ENCODE measurements at regions not wholly inside any gene's neighbourhood (a gene's known extent, or its start where the extent isn't known, plus 50 kb on each side); places are given as distances from the start of the nearest gene placed in this dataset.
A peak's percentile ranks its signal among the peaks of the same experiment; 100 is the strongest.
"Not testable (repeated sequence)": the region's sequence is repeated elsewhere in the genome, so short reads cannot be mapped to it uniquely, and the experiment has no call there.

- H3K27ac Mint-ChIP-seq = no peak overlapping the region
- H3K36me3 Mint-ChIP-seq = no peaks in the 10 kb centered on the region
- H3K4me1 Mint-ChIP-seq (ENCODE audit: low read depth) = peaks cover 38% of the 10 kb centered on the region
- no peak overlapping the region for H3K4me3 Mint-ChIP-seq
- H3K27me3 Mint-ChIP-seq = no peaks in the 10 kb centered on the region
- no peaks in the 10 kb centered on the region for H3K9me3 Mint-ChIP-seq (ENCODE audit: low read depth)
Observed at GRCh38 chr17:77613218-77613617, 345.3 kb upstream of the TNRC6C start.

GRCh38 chr17:77613627-77614026 is 344.9 kb upstream of the TNRC6C start:
- no peaks in the 10 kb centered on the region for H3K9me3 Mint-ChIP-seq (ENCODE audit: low read depth)
- H3K27ac Mint-ChIP-seq = no peak overlapping the region
- H3K27me3 Mint-ChIP-seq = no peaks in the 10 kb centered on the region
- no peak overlapping the region for H3K4me3 Mint-ChIP-seq
- no peaks in the 10 kb centered on the region for H3K36me3 Mint-ChIP-seq
- peaks cover 42% of the 10 kb centered on the region for H3K4me1 Mint-ChIP-seq (ENCODE audit: low read depth)

DNA sequence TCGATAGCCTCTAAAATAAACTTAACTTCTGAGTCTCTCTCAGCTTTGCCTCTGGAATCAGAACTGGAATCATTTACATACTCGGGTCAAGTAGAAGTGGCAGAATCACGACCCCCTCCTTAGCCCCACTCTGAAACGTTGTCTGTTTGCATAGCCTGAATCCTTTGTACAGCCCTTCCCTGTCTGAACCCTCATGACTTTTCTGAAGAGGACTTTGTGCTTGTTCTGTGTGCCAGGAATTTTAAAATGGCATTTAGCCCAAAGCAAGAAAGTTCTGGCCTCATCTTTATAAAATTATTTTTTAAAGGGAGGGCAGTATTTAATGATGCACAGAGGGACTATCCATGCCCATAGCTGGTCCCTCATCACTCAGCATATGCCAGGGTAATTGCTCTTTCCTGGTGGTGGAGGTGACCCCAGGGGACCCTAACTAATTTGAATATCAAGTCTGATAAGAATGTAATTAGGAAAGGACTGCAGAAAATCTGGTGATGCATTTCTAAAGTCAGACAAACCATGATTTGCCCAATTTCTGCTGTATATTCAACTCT is 342.7 kb upstream of the TNRC6C start:
- Mint-ChIP-seq H3K4me1 (ENCODE audit: low read depth) (peaks cover 28% of the 10 kb centered on the region), H3K27me3 (no peaks in the 10 kb centered on the region), H3K4me3 (no peak overlapping the region), H3K36me3 (no peaks in the 10 kb centered on the region), H3K9me3 (ENCODE audit: low read depth) (no peaks in the 10 kb centered on the region), H3K27ac (no peak overlapping the region)

GRCh38 chr17:77616254-77616731 is 342.2 kb upstream of the TNRC6C start:
- Mint-ChIP-seq H3K4me3 (no peak overlapping the region), H3K27me3 (no peaks in the 10 kb centered on the region), H3K9me3 (ENCODE audit: low read depth) (no peaks in the 10 kb centered on the region), H3K36me3 (no peaks in the 10 kb centered on the region), H3K27ac (no peak overlapping the region), H3K4me1 (ENCODE audit: low read depth) (peaks cover 23% of the 10 kb centered on the region)

DNA sequence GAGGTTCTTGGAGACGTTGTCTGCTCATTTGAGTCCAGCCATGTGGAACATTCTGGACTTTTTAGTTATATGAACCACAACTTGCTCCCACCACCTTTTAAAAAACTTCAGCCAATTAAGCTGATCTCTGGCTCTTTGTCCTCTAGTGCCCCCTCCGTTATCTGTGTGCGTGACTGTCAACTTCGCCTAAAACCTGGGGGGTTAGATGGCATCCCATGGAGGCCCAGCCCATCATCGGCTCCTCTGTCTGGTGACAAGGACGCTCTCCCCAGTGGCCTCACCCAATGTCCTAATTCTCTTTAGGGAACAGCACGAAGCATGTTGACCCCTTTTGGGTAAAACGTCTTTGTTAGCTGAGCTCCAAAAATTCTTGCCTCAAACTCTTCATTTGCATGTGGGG is 341.0 kb upstream of the TNRC6C start:
- H3K27ac Mint-ChIP-seq = no peak overlapping the region
- H3K4me3 Mint-ChIP-seq = no peak overlapping the region
- no peaks in the 10 kb centered on the region for H3K36me3 Mint-ChIP-seq
- H3K9me3 Mint-ChIP-seq (ENCODE audit: low read depth) = no peaks in the 10 kb centered on the region
- no peaks in the 10 kb centered on the region for H3K27me3 Mint-ChIP-seq
- H3K4me1 Mint-ChIP-seq (ENCODE audit: low read depth) = peaks cover 19% of the 10 kb centered on the region

GRCh38 chr17:77618173-77618572 is 340.3 kb upstream of the TNRC6C start:
- Mint-ChIP-seq H3K4me3 (no peak overlapping the region), H3K9me3 (ENCODE audit: low read depth) (no peaks in the 10 kb centered on the region), H3K4me1 (ENCODE audit: low read depth) (peaks cover 19% of the 10 kb centered on the region), H3K27ac (peak overlapping the region; percentile 46), H3K27me3 (no peaks in the 10 kb centered on the region), H3K36me3 (no peaks in the 10 kb centered on the region)

- Mint-ChIP-seq H3K9me3 (ENCODE audit: low read depth) (no peaks in the 10 kb centered on the region), H3K27ac (peak overlapping the region; percentile 46), H3K27me3 (no peaks in the 10 kb centered on the region), H3K4me3 (no peak overlapping the region), H3K36me3 (no peaks in the 10 kb centered on the region), H3K4me1 (ENCODE audit: low read depth) (peaks cover 19% of the 10 kb centered on the region)
Observed at GRCh38 chr17:77618731-77619130, 339.8 kb upstream of the TNRC6C start.

DNA sequence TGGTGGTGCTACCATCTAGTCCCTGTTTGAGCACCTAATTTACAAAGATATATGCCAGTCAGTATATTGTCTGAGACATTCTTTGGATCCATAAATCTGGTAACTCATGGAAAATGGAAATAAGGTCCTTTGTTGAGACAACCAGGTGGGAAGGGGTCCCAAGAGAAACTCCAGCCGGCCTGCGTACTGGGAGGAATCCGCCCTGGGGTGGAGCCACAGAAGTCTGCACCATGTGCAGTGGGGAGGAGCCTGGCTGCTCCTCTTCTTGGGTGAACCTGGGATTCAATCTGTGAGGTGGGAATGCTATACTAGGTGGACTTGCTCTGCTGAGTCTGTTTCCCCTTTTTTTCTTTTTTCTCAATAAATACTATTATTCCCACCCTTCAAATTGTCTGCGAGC is 339.2 kb upstream of the TNRC6C start:
- Mint-ChIP-seq H3K27ac (no peak overlapping the region), H3K9me3 (ENCODE audit: low read depth) (no peaks in the 10 kb centered on the region), H3K36me3 (no peaks in the 10 kb centered on the region), H3K27me3 (no peaks in the 10 kb centered on the region), H3K4me3 (no peak overlapping the region), H3K4me1 (ENCODE audit: low read depth) (peaks cover 19% of the 10 kb centered on the region)

DNA sequence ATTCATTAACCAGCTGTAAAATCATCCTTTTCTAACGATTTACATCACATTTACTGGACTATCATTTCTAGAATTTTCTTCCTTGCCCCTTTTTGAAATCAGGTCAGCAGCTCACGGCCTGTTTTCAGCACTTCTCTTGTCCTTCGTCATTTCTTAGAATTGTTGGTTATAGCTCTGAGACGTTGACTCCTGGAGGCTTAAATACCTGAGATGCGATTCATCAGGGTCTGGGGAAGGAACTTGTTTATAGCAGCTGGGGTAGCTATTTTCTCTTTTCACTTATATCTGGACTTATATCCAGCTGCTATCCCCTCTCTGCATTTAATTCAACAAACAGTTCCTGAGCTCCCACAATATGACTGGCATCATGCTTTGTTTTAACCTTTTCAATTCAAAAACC is 338.7 kb upstream of the TNRC6C start:
- Mint-ChIP-seq H3K4me3 (no peak overlapping the region), H3K4me1 (ENCODE audit: low read depth) (peaks cover 19% of the 10 kb centered on the region), H3K27ac (no peak overlapping the region), H3K36me3 (no peaks in the 10 kb centered on the region), H3K9me3 (ENCODE audit: low read depth) (no peaks in the 10 kb centered on the region), H3K27me3 (no peaks in the 10 kb centered on the region)

DNA sequence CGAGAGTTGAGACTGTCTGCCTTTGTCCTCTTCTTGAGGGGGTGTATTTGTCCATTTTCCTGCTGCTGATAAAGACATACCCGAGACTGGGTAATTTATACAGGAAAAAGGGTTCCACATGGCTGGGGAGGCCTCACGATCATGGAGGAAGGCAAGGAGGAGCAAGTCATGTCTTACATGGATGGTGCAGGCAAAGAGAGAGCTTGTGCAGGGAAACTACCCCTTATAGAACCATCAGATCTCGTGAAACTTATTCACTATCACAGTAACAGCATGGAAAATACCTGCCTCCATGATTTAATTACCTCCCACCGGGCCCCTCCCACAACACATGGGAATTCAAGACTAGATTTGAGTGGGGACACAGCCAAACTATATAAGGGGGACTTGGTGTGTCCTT is 338.2 kb upstream of the TNRC6C start:
- Mint-ChIP-seq H3K27ac (no peak overlapping the region), H3K27me3 (no peaks in the 10 kb centered on the region), H3K4me3 (no peak overlapping the region), H3K9me3 (ENCODE audit: low read depth) (no peaks in the 10 kb centered on the region), H3K36me3 (no peaks in the 10 kb centered on the region), H3K4me1 (ENCODE audit: low read depth) (peaks cover 19% of the 10 kb centered on the region)

DNA sequence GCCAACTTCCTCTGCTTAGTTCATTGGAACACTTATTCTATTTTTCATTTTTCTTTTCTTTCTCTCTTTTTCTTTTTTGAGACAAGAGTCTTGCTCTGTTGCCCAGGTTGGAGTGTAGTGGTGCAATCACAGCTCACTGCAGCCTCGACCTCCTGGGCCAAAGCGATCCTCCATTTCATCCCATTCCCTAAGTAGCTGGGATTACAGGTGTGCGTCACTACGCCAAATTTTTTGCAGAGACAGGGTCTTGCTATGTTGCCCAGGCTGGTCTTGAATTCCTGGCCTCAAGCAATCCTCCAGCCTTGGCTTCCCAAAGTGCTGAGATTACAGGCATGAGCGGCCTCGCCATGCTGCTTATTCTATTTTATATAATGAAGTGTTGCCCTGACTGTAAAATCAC is 336.4 kb upstream of the TNRC6C start:
- peaks cover 17% of the 10 kb centered on the region for H3K4me1 Mint-ChIP-seq (ENCODE audit: low read depth)
- not testable (repeated sequence) for H3K36me3 Mint-ChIP-seq; H3K9me3 Mint-ChIP-seq (ENCODE audit: low read depth); H3K4me3 Mint-ChIP-seq; H3K27me3 Mint-ChIP-seq; H3K27ac Mint-ChIP-seq

GRCh38 chr17:77622647-77623046 is 335.9 kb upstream of the TNRC6C start:
- H3K9me3 Mint-ChIP-seq (ENCODE audit: low read depth) = peaks cover 7% of the 10 kb centered on the region
- no peak overlapping the region for H3K27ac Mint-ChIP-seq
- H3K36me3 Mint-ChIP-seq = no peaks in the 10 kb centered on the region
- H3K27me3 Mint-ChIP-seq = no peaks in the 10 kb centered on the region
- H3K4me3 Mint-ChIP-seq = no peak overlapping the region
- H3K4me1 Mint-ChIP-seq (ENCODE audit: low read depth) = peaks cover 16% of the 10 kb centered on the region

- not testable (repeated sequence) for H3K36me3 Mint-ChIP-seq; H3K27me3 Mint-ChIP-seq; H3K4me1 Mint-ChIP-seq (ENCODE audit: low read depth); H3K4me3 Mint-ChIP-seq; H3K27ac Mint-ChIP-seq
- H3K9me3 Mint-ChIP-seq (ENCODE audit: low read depth) = peaks cover 11% of the 10 kb centered on the region
Observed at GRCh38 chr17:77623321-77623720, 335.2 kb upstream of the TNRC6C start.

- H3K4me3 Mint-ChIP-seq = no peak overlapping the region
- peaks cover 11% of the 10 kb centered on the region for H3K9me3 Mint-ChIP-seq (ENCODE audit: low read depth)
- peaks cover 2% of the 10 kb centered on the region for H3K27me3 Mint-ChIP-seq
- no peaks in the 10 kb centered on the region for H3K4me1 Mint-ChIP-seq (ENCODE audit: low read depth)
- H3K27ac Mint-ChIP-seq = no peak overlapping the region
- peaks cover 3% of the 10 kb centered on the region for H3K36me3 Mint-ChIP-seq
Observed at GRCh38 chr17:77628035-77628434, 330.5 kb upstream of the TNRC6C start.

GRCh38 chr17:77629284-77629683 is 329.2 kb upstream of the TNRC6C start:
- peaks cover 11% of the 10 kb centered on the region for H3K9me3 Mint-ChIP-seq (ENCODE audit: low read depth)
- H3K4me3 Mint-ChIP-seq; H3K36me3 Mint-ChIP-seq; H3K27me3 Mint-ChIP-seq; H3K27ac Mint-ChIP-seq; H3K4me1 Mint-ChIP-seq (ENCODE audit: low read depth): not testable (repeated sequence)

- Mint-ChIP-seq H3K36me3 (peaks cover 3% of the 10 kb centered on the region), H3K27ac (no peak overlapping the region), H3K27me3 (peaks cover 2% of the 10 kb centered on the region), H3K9me3 (ENCODE audit: low read depth) (peaks cover 11% of the 10 kb centered on the region), H3K4me3 (no peak overlapping the region), H3K4me1 (ENCODE audit: low read depth) (peaks cover 4% of the 10 kb centered on the region)
Observed at GRCh38 chr17:77631307-77631706, 327.2 kb upstream of the TNRC6C start.
